NCI-H2196 treated with DMSO at 0.1 percent for 48 hours (cell line): ENCODE measurements at regions not wholly inside any gene's neighbourhood (a gene's known extent, or its start where the extent isn't known, plus 50 kb on each side); places are given as distances from the start of the nearest gene placed in this dataset.
"Not testable (repeated sequence)": the region's sequence is repeated elsewhere in the genome, so short reads cannot be mapped to it uniquely, and the experiment has no call there.

Experiments
- DNase-seq: peaks from one replicate; lab custom pipeline; 2025; ENCODE audit not compliant: unreplicated experiment; lab: John Stamatoyannopoulos, UW

DNA sequence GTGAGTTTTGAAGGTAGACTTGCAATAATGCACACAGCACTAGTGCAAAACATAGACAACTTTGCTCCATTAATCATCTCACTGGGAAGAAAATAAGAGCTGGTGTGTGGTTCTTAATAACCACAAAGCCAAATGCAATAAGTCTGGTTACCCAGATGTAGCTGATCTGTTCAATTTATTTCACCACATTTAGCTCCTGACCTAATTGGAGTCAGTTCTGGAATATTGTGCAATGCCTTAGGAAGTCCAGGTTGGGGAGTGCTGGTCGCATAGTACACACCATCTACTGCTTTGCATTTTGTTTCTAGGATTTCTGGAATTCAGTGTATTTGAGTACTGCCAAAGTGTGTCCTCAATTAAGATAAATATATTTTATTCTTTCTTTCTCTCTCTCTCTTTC is 483.3 kb upstream of the SPRY2 start:
- DNase-seq: no peak

DNA sequence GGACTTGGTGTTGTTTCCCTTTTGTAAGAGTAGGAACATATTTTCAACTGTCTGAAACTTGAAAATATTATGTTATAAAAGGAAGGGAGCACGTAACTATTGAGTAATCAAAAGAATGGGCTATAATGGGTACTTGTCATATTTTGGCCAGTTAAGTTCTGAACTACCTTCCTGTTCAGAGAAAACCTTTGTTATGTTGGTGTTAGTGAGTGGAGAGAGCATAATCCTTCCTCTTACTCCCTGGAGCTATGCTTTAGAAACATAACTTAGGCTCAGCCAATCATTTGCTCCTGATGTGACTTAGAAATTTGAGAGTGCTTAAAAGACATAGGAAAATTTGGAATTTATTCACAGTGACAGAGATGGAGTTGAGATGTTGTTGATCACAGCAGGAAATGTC is 482.5 kb upstream of the SPRY2 start:
- DNase-seq: no peak

DNA sequence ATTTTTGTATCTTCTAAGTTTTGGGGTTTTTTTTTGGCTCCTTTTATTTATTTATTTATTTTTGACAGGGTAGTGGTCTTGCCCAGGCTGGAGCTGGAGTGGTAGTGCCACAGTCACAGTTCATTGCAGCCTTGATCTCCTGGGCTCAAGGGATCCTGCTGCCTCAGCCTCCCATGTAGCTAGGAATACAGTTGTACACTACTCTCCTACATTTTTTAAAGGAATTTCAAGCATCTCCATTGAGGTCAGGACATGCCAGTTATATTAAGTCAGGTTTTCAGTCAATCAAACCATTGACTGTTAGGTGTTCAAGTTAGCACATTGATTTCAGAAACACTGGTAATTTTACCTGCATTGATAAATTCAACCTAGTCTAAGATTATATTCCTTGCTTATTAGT is 480.5 kb upstream of the SPRY2 start:
- no peak for DNase-seq

DNA sequence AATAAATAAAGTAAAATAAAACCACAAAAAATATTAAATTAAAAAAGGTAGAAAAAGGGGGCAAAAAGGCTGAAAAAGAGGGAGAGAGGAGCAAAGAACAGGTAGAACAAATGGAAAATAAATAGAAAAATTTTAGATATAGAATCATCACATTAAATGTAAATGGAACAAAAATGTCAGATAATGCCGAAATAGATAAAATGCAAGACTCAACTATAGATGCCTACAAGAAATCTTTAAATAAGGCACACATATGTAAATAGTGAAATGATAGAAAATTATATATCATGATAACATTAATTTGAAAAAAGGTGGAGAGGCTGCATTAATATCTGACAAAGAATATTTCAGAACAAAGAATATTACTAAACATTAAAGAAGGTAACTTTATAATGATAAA is 477.1 kb upstream of the SPRY2 start:
- DNase-seq: no peak

DNA sequence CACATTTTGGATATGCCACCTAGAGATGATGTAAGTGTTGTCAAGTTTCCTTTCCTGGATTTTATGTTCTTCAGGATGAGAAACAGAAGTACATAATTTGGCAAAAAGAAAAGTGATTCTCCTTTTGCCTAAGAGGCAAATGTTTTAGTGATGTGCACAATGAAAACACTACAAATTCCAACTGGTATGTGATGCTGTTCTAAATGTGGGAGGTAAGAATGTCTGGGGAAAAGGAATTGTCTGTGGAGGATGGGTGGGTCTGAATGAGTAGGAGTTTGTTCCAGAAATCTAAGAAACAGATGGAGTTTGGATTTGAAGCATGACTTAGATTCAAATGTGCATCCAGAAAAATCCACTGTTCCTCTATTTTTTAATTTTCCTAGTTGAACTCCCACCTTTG is 473.6 kb upstream of the SPRY2 start:
- DNase-seq: no peak

DNA sequence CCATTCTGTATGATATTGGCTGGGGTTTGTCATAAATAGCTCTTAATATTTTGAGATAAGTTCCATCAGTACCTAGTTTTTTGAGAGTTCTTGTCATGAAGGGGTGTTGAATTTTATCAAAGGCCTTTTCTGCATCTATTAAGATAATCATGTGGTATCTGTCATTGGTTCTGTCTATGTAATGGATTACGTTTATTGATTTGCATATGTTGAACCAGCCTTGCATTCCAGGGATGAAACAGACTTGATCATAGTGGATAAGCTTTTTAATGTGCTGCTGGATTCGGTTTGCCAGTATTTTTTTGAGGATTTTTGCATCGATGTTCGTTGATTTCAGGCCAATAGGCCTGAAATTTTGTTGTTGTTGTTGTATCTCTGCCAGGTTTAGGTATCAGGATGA is 469.4 kb upstream of the SPRY2 start:
- not testable (repeated sequence) for DNase-seq

DNA sequence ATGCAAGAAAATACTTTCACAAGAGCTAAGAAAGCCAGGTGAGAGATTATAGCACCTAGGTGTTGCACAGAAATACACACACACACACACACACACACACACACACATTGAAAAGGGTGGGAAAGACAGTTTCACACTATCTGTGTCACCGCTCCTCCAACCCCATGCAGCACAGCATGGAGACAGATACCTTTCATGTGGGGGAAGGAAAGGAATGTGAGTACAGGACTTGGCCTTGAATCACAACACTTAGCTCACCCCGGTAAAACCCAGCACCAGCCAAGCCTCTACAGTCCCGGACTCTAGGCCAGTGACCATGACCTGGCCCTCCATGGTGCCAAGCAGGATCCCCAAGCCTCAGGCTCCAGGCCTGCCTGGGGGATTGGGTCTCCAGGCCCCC is 462.0 kb upstream of the SPRY2 start:
- no peak for DNase-seq

DNA sequence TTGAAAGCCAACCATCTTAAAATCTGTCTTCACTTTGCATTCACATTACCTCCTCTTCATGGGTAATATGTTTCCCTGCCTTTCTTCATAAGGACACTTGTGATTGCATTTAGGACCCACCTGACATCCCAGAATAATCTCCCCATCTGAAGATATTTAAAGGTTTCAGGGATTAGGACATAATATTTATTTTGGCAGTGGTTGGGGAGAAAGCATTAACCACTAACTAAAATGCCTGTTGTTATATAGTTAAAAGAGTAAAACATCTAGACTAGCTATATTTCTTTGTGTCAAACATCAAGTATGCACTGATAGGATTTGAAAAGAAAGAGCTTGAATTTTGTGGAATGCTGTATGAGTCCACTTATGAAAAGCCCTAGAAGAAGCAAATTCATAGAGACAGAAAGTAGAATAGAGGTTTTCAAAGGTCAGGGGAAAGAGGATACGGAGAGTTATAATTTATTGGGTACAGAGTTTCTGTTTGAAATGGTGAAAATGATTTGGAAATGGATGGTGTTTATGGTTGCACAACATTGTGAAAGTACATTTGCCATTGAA is 457.7 kb upstream of the SPRY2 start:
- DNase-seq: no peak

DNA sequence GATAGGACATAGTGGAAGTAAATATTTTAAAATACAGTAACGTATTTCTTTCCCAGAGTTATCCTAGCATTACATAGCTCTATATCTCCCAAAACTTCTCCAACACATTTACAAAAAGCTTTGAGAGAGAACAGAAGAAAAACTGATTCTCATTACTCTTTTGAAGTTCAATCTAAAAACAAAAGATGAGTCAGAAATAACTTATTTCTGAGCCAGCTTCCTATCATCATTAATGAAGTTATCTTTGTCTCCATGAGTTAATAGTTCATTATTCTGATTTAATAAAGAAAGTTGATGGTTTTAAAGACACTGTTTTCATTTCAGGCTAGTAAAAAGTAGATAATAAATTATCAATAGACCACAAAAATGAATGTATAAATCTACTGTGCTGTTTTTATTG is 446.7 kb upstream of the SPRY2 start:
- DNase-seq: no peak

DNA sequence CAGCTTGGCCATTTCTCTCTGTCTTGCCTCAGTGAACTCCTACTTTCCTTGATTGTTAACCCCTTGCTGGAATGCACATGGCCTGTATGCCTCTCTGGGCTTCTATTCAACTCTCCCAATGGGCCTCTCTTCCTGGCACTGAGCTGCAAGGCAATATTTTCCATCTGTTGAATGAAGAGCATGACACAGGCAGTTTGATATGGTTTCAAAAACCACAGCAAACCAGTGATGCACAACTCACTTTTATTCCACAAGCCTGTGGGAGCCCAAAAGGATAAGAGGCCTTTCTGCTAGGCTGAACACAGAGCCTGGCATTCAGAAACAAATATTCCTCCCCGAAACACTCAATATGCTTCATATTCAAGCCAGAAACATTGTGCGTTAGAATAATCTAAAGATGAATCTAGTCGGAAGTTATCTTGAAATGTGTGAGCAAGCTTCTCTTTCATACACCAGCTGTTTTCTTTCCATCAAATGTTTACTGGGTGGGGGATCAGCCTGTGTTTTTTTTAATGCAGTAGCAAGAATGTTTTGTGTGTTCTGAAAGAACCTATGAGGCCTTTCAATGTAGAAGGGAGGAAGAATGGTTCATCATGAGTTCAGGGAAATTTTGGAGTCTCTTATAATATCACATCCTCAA is 443.1 kb upstream of the SPRY2 start:
- no peak for DNase-seq

DNA sequence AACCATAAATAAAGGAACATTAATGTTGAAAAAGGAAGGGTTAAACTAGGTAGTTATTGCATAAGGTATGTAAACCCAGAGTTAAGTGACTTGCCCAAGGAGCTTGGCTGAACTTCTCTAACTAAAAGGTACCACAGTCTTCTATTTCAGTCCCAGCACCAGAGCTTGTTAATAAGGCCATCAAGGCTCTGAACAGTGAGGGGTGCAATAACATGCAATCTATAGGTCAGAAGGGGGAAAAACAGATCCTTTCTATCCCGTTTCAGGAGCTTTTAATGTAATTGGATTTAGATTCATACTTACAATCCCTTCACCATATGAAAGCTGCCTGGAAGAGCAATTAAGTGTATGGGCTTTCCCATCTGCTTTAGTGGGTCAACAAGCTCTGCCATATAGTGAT is 441.5 kb upstream of the SPRY2 start:
- DNase-seq: no peak

DNA sequence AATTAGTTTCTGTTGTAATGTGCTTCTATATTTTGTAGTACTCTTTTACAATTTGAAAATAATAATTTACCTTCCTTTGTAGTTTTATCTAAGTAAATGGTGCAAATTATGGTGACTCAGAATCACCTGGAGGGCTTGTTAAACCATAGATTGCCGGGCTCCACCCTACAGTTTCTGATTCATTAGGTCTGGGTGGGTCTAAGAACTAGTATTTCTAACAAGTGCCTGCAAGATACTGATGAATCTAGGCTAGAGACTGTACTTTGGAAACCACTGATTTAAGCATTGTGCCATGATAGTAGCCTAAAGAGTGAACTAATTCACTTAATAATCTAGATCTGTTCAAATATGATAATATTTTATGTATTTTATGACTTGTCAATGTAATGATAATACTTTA is 437.4 kb upstream of the SPRY2 start:
- DNase-seq: no peak

DNA sequence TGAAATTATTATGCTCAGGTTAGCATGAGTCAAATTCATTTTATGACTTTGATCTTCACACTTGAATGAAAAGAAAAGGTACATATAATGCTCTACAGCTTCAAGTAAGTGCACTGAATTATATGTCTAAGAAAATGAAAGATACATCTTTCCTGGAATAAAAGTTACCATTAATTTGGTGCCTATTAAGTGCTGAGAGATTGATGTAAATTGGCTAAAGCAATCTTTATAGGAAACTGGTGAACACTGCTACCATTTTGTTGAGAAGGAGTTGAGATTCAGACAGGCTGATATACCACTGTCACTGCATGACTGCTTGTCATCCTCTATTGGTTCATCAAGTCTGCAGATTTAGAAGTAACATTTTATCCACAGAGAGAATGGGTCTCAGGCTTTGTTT is 416.8 kb upstream of the SPRY2 start:
- no peak for DNase-seq

DNA sequence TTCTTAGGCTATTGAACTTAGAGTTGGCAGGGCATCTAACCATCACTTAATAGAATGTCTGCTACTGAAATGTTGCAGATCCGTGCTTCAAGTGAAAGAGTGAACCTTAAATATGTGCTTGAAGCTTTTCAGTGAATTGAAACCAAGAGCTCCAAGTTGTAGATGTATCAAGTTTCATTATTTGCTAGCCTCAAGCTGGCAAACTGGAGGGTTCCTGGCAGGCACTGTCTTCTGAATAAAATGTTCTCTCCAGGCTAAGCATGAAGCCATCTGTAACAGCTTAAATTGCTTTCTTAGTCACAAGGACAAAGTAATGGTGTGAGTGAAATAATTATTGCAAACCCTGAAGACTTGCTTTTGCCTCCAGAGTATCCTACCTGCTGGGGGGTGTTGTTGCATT is 415.0 kb upstream of the SPRY2 start:
- DNase-seq: no peak

DNA sequence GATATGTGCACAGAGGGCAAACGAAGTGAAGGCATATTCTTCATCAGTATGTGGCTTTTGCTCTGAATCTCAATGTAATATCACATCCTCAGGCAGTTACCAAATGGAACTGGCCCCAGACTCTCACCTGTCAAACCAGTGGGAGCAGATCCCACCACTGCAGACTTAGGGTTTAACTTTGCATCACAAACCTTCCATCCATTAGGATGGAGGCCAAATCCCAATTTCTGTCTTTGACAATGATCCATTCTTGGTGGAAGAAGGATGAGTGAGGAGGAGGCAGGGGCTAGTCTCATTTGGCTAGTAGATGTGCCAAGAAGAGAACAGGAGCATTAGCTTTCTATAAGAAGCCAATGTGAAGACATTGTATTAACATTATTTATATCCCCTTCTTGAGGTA is 413.5 kb upstream of the SPRY2 start:
- no peak for DNase-seq

DNA sequence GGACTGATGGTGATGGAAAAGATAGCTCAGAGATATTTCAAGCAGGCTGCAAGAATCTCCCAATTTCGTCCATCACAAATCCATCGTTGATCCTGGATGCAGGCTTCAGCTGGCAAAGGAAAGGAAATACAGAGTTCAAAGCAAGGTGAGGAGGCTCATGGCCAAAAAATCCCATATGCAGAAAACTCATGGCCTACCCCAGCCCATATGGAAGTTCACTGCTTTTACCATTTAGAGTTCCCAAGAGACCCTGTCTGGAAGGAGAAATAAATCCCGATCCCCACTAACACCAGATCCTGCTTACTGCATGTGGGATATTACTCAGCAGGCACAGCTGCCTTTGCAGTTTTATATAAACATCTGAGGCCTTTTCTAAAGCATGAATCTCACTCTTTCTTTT is 412.9 kb upstream of the SPRY2 start:
- DNase-seq: no peak

DNA sequence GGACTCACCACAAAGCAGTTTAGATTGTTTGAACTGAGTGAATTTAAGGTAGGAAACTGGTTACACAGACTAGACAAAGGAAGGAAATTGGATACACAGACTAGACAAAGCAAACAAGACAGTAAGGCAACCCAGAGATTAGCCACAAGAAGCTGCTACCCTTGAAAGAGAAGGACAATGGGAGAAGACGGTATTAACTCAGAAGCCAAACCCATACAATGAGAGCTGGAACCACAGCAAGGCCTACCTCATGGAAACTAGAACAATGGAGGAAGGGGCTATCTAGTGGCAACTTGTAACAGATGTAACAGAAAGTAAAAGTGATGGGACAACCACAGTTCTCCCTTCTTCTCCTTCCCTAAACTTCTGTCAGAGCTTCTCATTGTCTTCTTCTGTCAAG is 410.9 kb upstream of the SPRY2 start:
- DNase-seq: peak; percentile 0

DNA sequence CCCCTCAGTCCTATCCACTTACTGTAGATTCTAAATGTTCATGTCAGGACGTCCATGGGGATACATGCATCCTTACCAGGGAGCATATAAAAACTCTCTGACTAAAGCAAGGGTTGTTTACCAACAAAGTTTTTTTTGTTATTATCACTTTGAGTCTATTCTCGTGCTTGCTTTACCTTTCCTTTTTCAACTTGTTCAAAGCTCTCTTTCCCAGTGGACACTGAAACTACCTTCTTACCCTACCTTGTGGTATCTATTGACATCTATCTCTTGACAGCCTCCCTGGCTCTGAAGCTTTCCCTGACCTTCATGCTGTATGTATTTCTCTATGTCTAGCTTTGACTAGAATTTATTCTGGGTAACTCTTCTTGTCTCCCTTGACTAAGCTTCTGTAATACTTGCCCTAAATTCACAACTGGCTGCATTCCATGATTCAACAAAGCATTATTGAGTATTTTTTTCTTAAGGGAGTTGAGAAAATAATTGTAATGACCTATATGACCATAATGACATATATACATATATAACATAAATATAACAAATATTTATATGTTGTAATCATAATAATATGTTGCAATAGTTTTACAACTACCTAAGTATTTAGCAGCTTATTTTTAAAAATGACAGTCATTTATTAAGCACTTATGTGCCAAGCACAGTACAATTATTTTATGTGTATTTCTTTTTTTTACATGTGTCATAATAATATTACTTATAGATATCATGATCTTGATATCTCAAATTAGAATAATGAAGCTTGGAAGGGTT is 403.4 kb upstream of the SPRY2 start:
- no peak for DNase-seq

DNA sequence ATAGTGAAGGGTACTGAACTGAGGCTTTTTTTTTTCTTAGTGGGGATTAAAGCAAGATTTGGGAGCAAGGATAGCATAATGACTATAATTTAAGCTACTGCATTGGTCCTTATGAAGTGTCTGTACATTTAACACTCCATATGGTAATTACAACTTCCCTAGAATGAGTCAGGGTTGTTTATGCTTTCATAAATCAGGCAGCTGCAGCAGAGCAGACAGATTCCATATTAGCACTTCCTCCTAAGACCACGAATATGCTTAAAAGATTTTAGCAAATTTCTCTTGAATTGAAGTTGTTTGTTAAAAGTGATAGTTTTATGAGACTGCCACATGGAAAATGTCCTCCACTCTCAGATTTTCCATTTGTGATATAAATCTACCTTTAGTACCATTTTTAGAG is 401.1 kb upstream of the SPRY2 start:
- DNase-seq: no peak

DNA sequence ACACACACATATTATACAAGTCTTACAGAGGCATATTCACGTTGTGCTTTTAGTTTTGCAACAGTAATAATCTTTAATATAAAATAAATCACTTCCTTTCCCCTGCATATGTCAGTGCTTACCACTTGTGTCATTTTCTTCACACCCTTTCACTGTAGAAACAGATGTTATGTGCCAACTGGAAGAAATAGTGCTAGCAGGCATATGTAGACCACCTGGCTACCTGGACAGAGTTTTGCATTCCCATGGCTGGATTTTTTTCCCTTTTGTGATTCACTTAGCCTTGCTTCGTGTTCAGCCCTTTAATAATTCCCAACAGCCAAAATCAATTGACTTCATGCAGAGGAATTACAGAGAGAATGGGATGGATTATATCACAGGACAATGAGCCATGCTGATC is 399.1 kb upstream of the SPRY2 start:
- DNase-seq: no peak

DNA sequence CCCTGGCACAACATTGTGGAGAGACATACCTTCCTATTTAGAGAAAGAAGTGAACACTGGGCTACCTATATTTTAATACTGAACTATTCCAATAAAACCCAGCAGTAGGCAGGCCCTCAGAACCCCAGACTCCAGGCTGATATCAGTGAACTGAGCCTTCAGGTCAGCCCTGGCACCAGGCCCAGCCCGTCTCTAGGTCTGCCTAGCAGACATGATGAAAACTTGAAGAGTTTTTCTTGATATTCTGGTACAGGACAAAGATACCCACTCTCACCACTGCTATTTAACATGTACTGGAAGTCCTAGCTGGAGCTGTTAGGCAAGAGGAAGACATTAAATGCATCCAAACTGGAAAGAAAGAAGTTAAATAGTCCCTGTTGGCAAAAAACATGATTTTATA is 396.6 kb upstream of the SPRY2 start:
- no peak for DNase-seq

DNA sequence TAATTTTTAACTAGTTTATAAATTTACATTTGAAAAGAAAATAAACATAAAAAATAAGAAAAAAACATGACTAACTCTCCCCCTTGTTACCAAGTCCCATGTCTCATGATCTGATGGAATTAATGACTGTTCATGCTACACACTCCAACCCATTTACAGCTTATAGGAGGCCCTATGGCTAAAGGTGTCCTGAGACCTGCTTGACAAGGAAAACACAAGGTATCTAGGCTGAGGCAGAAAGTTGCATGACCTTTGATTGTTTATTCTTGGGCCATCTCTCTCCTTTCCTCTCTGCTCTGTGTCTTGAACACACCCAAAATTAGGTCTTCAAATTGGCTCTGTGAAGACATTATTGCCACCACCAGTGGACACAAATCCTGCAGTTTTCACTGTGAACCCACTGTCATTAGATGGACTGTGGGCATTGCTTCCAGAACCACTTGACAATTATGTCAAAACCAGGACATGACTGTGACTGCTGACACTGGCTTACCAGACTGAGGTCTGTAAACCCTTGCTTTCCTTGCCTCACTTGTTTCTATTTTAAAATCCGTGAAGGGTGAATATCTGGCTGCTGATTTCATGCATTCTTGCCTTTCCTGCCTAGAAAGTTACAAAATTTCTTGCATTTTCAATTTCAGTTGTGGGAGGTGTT is 386.5 kb upstream of the SPRY2 start:
- DNase-seq: no peak
